ENCODE measurements at regions not wholly inside any gene's neighbourhood (a gene's known extent, or its start where the extent isn't known, plus 50 kb on each side); places are given as distances from the start of the nearest gene placed in this dataset.

GRCh38 chr20:55626716-55627115 lies 378.6 kb downstream of the CBLN4 start:
- no peak overlapping the region for H3K27ac ChIP-seq (ENCODE audit: insufficient read depth, low read length)
- TF ChIP-seq CTCF (conservative IDR thresholded peaks at IDR 0.05 in 1 of 2, IDR thresholded peaks at IDR 0.05 in 1 of 2; ENCODE audit: low read depth in 1 of 2, low read length in 2 of 2), result no peak
- no peak for TF ChIP-seq EZH2 (IDR thresholded peaks at IDR 0.05; ENCODE audit: low read length, missing control alignments)

GRCh38 chr20:55616367-55616766 lies 389.0 kb downstream of the CBLN4 start:
- no peak overlapping the region for H3K9ac ChIP-seq (ENCODE audit: insufficient read depth, low read length)
- H3K27me3 ChIP-seq (ENCODE audit: control insufficient read depth, insufficient read depth, low read length), result no peaks in the 10 kb centered on the region
- no peaks in the 10 kb centered on the region for H3K79me2 ChIP-seq (ENCODE audit: control insufficient read depth, insufficient read depth, low read length)
- TF ChIP-seq EZH2 (IDR thresholded peaks at IDR 0.05; ENCODE audit: low read length, missing control alignments) (no peak), CTCF (conservative IDR thresholded peaks at IDR 0.05 in 1 of 2, IDR thresholded peaks at IDR 0.05 in 1 of 2; ENCODE audit: low read depth in 1 of 2, low read length in 2 of 2) (no peak)
- H3K4me2 ChIP-seq (ENCODE audit: extremely low read depth, insufficient read depth, low read length), result no peak overlapping the region
- H3K36me3 ChIP-seq (ENCODE audit: control insufficient read depth, insufficient read depth, low read length), result no peaks in the 10 kb centered on the region
- H3K4me1 ChIP-seq (ENCODE audit: control insufficient read depth, extremely low read depth, insufficient read depth, low read length), result no peaks in the 10 kb centered on the region
- no peak overlapping the region for H3K4me3 ChIP-seq (replicated peaks in 1 of 4; ENCODE audit: control extremely low read depth in 1 of 4, insufficient read depth in 1 of 4, low read depth in 3 of 4, low read length in 4 of 4)
- DNase-seq (ENCODE audit: low read depth in 2 of 2), result no peak
- H3K27ac ChIP-seq (ENCODE audit: insufficient read depth, low read length), result no peak overlapping the region
- H2AFZ ChIP-seq (ENCODE audit: low read length), result no peak overlapping the region
- H3K9me3 ChIP-seq (ENCODE audit: control insufficient read depth, insufficient read depth, low read depth, low read length), result no peaks in the 10 kb centered on the region
- H4K20me1 ChIP-seq (ENCODE audit: control insufficient read depth, extremely low read depth, insufficient read depth, low read length), result no peaks in the 10 kb centered on the region

More at GRCh38 chr20:55626716-55627115, 378.6 kb downstream of the CBLN4 start:
- no peak for DNase-seq (ENCODE audit: low read depth in 2 of 2)
- no peak overlapping the region for H3K4me3 ChIP-seq (replicated peaks in 1 of 4; ENCODE audit: control extremely low read depth in 1 of 4, insufficient read depth in 1 of 4, low read depth in 3 of 4, low read length in 4 of 4)
- H3K36me3 ChIP-seq (ENCODE audit: control insufficient read depth, insufficient read depth, low read length), result no peaks in the 10 kb centered on the region
- H3K9me3 ChIP-seq (ENCODE audit: control insufficient read depth, insufficient read depth, low read depth, low read length), result no peaks in the 10 kb centered on the region
- H3K4me2 ChIP-seq (ENCODE audit: extremely low read depth, insufficient read depth, low read length), result no peak overlapping the region
- no peak overlapping the region for H3K9ac ChIP-seq (ENCODE audit: insufficient read depth, low read length)
- H2AFZ ChIP-seq (ENCODE audit: low read length), result no peak overlapping the region
- H4K20me1 ChIP-seq (ENCODE audit: control insufficient read depth, extremely low read depth, insufficient read depth, low read length), result no peaks in the 10 kb centered on the region
- no peaks in the 10 kb centered on the region for H3K27me3 ChIP-seq (ENCODE audit: control insufficient read depth, insufficient read depth, low read length)
- no peaks in the 10 kb centered on the region for H3K4me1 ChIP-seq (ENCODE audit: control insufficient read depth, extremely low read depth, insufficient read depth, low read length)
- H3K79me2 ChIP-seq (ENCODE audit: control insufficient read depth, insufficient read depth, low read length), result no peaks in the 10 kb centered on the region

GRCh38 chr20:55615818-55616217 lies 389.5 kb downstream of the CBLN4 start:
- Histone ChIP-seq H4K20me1 (ENCODE audit: control insufficient read depth, extremely low read depth, insufficient read depth, low read length) (no peaks in the 10 kb centered on the region), H3K9me3 (ENCODE audit: control insufficient read depth, insufficient read depth, low read depth, low read length) (no peaks in the 10 kb centered on the region), H3K9ac (ENCODE audit: insufficient read depth, low read length) (no peak overlapping the region), H3K4me1 (ENCODE audit: control insufficient read depth, extremely low read depth, insufficient read depth, low read length) (no peaks in the 10 kb centered on the region), H2AFZ (ENCODE audit: low read length) (no peak overlapping the region), H3K79me2 (ENCODE audit: control insufficient read depth, insufficient read depth, low read length) (no peaks in the 10 kb centered on the region), H3K4me3 (replicated peaks in 1 of 4; ENCODE audit: control extremely low read depth in 1 of 4, insufficient read depth in 1 of 4, low read depth in 3 of 4, low read length in 4 of 4) (no peak overlapping the region), H3K27me3 (ENCODE audit: control insufficient read depth, insufficient read depth, low read length) (no peaks in the 10 kb centered on the region), H3K4me2 (ENCODE audit: extremely low read depth, insufficient read depth, low read length) (no peak overlapping the region), H3K36me3 (ENCODE audit: control insufficient read depth, insufficient read depth, low read length) (no peaks in the 10 kb centered on the region), H3K27ac (ENCODE audit: insufficient read depth, low read length) (no peak overlapping the region)
- TF ChIP-seq CTCF (conservative IDR thresholded peaks at IDR 0.05 in 1 of 2, IDR thresholded peaks at IDR 0.05 in 1 of 2; ENCODE audit: low read depth in 1 of 2, low read length in 2 of 2) (no peak), EZH2 (IDR thresholded peaks at IDR 0.05; ENCODE audit: low read length, missing control alignments) (no peak)
- no peak for DNase-seq (ENCODE audit: low read depth in 2 of 2)

Data from fibroblast of lung (primary cell).